Sigmoid colon (tissue), 4 donors: ENCODE measurements at regions not wholly inside any gene's neighbourhood (a gene's known extent, or its start where the extent isn't known, plus 50 kb on each side); places are given as distances from the start of the nearest gene placed in this dataset.
"Not testable (repeated sequence)": the region's sequence is repeated elsewhere in the genome, so short reads cannot be mapped to it uniquely, and the experiment has no call there.

Source experiments
- CTCF ChIP-seq, 4 experiments: fragments of 450-650 bp in 3 of 4; fragments of 200-600 bp in 1 of 4; IDR thresholded peaks; one replicate each; pipeline ENCODE4 v1.5.1; 2016 to 2019; ENCODE audit warnings: antibody characterized with exemption in 4 of 4, mild to moderate bottlenecking in 3 of 4, moderate library complexity in 2 of 4
- EP300 ChIP-seq, 4 donors: sonication (generic); formaldehyde crosslinking; IDR thresholded peaks; one replicate each; pipeline ENCODE4 v1.6.1; 2017; ENCODE audit warnings: antibody characterized with exemption in 4 of 4
- POLR2A ChIP-seq, 2 donors: fragments of 450-650 bp; IDR thresholded peaks; one replicate each; pipeline ENCODE4 v1.6.1; 2016; ENCODE audit warnings: antibody characterized with exemption in 2 of 2, mild to moderate bottlenecking in 2 of 2, moderate library complexity in 2 of 2

GRCh38 chr5:158494044-158494443 is 605.7 kb downstream of the EBF1 start:
- TF ChIP-seq CTCF, EP300, POLR2A (IDR thresholded peaks at IDR 0.05): not testable (repeated sequence)
